ENCODE measurements at regions not wholly inside any gene's neighbourhood (a gene's known extent, or its start where the extent isn't known, plus 50 kb on each side); places are given as distances from the start of the nearest gene placed in this dataset.
"Not testable (repeated sequence)": the region's sequence is repeated elsewhere in the genome, so short reads cannot be mapped to it uniquely, and the experiment has no call there.

DNA sequence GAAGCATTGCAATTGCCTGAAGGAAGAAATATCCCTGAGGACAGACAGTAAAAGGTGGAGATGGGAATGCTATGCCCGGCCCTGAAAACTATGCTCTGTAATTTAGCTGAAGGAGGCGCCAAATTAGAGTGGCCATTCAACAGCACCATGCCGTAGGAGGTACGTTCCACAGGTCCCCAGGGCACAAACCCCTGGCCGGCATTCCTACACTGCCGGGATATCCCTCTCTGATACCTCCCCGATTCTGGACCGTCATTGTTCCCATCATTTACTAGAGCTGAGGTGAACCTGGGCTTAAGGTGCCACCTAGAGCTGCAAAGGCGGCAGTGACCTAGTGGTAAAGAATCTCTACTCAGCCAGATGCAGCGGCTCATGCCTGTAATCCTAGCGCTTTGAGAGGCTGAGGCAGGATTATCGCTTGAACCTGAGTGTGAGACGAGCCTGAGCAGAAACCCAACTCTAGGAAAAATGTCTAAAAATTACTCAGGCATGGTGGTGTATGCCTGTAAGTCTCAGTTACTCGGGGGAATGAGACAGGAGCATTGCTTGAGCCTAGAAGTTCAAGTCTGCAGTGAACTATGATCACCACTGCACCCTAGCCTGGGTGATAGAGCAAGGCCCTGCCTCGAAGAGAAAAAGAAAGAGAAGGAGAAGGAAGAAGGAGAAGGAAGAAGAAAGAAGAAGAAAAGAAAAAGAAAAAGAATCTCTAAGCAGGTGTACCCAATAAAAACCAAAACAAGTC is 53.0 kb upstream of the TNKS2 start:
- DNase-seq: no peak

DNA sequence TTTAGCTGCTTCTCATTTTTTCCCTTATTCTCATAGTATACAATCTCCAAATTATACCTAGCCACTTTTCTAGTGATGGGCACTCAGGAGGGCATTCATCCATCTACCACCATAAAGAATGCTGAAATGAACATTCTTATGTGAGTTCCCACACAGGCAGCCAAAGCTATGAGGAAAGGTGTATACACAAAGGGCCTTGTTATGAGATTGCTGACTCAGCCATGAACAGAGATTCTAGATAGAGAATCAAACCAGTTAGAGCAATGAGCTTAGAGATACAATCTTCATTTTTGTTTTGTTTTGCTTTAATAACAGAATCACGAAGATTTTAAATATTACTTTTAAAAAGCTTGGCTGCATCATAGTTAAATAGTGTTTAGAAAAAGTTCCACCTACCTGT is 54.8 kb upstream of the TNKS2 start:
- DNase-seq: no peak

DNA sequence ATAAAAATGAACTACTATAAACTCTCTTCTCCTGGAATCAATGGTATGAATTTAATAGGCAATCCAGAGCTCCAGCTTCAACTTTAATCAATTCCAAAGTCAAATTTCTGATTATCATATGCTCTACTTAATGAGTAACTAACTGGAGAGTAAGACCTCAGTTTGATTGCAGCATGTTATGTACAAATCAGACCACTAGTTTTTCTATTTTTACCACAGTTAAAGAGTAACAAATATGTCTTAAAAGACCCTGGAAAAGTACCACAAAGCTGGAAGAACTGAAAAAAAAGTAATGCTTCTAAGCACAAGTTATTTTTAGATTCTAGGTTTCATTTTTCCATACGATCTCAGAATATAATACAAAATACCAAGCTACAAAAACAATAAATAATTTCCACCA is 56.0 kb upstream of the TNKS2 start:
- no peak for DNase-seq

DNA sequence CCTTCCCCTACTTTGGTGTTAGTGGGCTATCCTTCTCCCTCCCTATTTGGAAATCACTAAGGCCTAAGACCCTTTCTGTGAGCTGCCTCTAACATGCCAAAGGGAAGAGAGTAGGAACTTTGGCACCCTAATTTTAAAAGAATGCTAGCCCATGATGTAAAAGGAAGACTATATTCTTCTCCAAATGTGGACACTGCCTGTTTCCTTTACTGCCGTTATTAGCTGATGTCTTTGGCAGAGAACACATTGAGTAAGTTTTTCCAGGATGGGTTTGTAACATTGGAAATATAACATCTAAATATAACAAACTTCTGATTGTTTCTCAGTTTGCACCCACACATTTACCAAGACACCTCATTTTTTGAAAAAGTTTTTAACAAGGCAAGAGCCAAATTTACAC is 56.9 kb upstream of the TNKS2 start:
- DNase-seq: no peak

DNA sequence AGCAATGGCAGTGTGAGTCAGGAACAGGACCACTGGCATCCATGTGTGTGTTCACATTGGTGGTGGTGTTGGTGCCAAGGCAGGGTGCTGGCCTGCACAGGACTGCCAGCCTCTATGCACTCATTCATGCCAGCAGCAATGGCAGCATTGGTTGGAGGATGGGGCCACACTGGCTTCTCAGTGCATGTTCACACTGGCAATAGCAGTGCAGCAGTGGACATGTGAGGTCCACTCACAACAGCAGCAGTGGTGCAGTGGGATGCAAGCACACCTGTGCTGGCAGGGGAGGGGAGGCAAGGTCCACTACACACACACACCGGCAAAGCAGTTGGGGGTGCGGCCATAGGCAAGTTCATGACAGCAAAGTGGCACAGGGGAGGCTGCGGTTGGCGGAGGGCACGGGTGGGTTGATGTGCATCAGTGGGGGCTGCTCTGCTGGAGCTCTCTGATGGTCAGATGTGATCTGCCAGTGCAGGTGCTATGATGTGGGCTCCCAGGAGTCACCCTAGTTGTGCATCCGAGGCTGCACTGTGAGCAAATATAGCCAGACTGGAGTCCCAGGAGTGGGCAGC is 57.8 kb upstream of the TNKS2 start:
- no peak for DNase-seq

DNA sequence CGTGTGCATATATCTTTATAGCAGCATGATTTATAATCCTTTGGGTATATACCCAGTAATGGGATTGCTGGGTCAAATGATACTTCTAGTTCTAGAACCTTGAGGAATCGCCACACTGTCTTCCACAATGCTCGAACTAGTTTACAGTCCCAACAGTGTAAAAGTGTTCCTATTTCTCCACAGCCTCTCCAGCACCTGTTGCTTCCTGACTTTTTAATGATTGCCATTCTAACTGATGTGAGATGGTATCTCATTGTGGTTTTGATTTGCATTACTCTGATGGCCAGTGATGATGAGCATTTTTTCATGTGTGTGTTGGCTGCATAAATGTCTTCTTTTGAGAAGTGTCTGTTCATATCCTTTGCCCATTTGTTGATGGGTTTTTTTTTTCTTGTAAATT is 66.0 kb upstream of the TNKS2 start:
- DNase-seq: not testable (repeated sequence)

DNA sequence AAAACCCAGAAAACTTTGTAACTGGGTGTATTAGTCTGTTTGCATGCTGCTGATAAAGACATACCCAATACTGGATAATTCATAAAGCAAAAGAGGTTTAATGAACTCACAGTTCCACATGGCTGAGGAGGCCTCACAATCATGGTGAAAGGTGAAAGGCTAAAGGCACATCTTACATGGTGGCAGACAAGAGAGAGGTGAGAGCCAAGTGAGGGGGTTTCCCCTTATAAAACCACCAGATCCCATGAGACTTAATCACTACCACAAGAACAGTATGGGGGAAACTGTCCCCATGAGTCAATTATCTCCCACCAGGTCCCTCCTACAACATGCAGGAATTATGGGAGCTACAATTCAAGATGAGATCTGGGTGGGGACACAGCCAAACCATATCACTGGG is 68.9 kb upstream of the TNKS2 start:
- not testable (repeated sequence) for DNase-seq

DNA sequence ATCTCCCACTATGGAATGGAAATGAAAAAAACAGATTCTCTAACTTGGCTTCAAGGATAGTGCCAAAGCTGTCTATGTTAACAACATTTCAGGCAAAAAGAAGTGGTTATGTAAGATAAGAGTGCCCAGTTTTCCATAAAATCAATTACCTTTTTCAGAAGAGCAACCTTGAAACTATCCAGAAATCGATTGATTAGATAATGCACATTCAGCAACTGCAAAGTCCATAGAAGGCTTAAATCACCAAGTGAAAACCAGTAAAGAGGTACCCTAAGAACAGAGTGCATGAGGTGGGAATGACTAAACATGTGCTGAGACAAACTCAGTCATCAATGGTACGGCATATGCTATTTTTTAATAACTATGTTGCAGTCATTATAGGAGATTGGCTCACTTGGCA is 71.9 kb upstream of the TNKS2 start:
- no peak for DNase-seq

DNA sequence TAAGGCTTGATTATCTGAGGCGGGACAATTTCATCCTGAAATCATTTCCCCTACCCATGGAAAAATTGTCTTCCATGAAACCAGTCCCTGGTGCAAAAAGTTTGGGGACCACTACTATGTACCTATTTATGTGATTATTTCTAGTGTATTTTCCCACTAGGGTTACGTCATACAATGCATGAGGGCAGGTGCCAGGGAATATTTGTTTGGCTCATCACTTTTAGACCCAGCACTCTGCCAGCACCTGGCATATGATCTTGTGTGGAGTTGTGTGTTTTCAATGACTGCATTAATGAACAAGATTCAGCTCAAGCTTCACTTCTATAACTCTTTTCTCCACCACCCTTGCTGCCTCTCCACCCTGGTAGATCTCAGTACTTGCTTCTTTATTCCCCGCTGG is 73.3 kb upstream of the TNKS2 start:
- DNase-seq: no peak

DNA sequence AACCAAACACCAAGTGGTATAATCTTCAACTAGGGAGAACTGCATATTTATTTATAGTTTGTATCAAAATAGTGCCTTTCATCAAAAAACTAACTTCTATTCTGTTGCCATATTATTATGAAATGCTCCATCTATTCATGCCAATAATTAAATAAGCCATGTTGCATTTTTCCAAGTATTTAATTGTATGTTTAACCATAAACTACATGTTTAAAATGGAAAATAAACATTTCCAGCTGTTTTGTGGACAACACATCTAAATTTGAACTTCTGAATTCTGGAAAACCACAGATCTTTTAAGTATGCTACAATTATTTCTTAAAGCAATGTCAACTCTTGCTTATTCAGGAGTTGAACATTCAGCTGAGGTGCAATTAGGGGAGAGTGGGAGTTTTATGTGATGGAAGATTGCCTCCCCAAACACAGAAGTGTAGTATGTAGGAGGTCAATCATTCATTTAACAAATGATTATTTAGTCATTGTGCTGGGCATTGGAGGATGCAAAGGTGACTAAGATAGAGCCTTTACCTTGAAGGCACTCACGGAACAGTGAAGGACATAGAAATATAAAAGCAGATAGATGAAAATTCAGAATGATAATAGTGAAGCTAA is 80.7 kb upstream of the PPP1R3C start:
- no peak for DNase-seq

DNA sequence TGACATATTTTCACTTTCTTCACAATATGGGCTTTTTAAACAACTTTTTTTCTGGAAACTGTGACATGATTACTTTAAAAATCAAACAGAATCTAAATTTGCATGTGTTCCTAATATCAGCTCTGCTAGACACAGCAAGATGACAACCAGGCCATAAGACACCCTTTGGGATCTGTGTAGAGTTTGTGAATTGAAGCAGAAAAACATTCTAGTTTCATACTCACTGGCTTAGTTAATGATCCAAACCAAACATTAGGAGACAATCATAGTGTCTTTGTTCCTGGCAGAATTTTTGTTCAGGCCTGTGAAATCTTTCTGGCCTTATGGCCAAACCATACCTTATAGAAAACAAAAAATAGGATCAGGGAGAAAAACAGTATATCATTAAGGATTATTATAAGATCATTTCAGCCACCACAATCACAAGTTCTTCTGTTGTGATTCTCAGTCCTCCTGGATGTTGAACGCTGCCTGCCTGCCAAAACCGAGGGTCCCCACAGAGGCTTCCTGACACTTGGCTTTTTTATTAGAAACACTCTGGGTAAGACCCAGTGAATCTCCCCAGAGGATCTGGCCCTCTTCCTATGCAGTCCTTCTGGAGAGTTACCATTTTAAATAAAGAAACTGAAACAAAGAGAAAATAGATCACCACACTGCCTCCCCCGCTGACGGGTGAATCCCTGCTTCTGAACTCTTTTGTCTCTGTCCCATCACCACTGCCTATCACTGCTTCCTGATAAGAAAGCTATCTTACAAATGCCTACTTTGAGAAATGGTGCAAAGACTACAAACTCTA is 79.2 kb upstream of the PPP1R3C start:
- no peak for DNase-seq

DNA sequence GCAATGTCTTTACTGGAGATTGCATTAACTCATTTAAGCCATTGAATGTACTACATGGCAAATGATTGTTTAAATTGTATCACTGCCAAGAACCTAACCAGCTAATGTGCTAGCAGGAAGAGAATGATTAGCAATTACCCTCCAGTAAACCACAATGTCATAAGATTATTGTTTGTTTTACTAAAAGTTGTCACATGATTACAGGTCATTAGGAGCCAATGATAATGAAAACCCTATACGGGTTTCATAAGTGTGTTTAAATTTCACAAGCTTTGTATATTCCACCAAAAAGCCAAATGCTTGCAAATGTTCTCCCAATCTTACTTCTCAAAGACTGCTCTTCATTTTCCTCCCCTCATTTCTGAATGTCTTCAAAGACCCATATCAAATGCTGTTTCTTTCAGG is 76.5 kb upstream of the PPP1R3C start:
- peak in 2 of 3 experiments; percentile 39 to 77 for DNase-seq

DNA sequence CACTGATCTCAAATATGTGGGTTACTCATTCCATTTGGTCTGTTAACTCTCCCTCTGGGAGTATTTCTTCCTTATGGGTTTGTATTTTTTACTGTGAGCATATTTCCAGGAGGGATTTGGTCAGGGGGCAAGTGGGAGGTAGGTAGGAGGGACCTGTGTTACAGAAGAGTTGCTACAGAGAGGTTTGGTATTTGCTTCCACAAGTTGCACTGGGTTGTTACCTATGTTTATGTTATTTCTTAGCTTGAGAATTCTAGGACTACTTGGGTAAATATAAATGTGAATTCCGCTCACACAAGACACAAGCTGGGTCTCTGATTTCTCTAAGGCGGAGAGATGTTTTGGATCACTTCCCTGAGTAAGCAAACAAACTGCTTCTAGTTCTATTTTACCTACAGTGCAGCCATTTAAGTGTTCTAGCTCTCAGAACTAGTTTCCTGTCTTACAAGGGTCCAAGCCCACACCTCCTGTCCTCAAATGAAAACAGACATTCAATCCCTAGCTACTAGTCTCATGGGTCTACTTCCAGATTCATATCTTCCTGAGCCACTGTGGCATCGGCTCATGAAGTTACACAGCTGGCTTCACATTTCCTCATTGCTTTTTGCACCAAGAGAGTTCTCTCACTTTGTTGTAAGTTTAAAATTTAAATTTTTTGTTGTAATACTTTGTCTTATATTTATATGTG is 75.4 kb upstream of the PPP1R3C start:
- no peak for DNase-seq

DNA sequence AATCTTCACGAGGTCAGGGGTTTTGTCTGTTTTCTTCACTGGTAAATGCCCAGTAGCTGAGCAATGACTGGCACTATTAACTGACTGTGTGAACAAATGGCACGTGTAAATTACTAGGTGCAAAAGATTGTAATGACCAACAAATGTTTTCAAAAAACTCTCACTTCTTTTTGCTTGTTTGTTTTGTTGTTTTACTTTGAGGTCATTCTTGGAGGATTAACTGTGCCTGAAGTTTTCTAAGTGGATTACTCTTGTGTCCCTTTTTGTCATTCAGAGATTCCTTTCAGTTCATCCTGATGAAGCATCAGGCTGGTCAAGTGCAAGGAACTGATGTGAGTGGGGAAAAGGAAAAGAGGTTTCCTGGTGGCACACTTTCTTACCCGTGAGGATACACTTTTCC is 74.4 kb upstream of the PPP1R3C start:
- DNase-seq: peak in 1 of 3 experiments; percentile 1

DNA sequence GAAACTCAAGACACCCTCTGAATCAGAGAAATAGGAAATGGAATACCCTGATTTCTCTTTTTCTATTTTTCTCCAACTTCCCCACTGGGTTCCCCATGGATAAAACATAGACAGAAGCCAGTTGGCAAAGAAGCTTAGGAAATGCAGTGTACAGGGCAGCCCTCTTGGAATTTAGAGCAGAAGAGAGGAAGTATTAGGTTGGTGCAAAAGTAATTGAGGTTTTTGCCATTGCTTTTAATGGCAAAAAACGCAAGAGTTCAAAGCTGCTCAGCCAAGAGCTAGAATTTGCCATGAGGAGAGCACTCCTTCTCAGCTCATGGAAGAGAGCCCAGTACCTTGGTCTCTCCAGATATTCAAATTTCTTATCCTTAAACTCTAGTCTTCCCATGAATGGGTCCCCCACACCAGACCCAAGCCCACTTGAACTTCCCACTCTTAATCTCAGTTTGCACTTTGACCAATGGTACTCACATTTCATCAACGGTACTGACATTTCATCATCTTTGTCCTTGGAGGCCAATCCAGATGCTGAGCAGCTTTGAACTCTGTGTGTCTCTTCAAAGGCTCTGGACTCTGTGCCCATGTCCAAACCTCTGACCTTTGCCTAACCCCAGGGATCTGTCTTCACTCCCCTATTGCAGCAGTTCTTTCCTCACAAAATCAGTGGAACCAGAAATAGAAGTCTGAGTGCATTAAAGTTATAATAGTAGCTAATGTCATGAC is 73.2 kb upstream of the PPP1R3C start:
- DNase-seq: peak in 1 of 3 experiments; percentile 1

DNA sequence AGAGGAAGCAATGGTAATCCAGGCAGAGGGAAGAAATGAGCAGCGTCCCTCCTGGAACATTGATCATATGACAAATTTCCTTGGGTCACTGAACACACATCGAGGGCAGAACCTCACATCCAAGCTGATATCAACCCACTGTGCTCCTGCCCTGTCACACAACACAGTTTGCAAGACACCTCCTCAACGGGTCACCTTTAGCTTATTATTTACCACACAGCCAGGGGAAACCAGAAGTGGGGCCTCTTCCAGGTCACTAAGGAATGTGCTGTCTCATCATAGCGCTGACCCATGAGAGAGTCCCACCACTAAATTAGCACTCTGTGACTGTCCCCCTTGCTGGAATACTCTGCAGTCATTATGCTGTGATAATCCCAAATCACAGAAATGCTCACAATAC is 69.7 kb upstream of the PPP1R3C start:
- DNase-seq: no peak

DNA sequence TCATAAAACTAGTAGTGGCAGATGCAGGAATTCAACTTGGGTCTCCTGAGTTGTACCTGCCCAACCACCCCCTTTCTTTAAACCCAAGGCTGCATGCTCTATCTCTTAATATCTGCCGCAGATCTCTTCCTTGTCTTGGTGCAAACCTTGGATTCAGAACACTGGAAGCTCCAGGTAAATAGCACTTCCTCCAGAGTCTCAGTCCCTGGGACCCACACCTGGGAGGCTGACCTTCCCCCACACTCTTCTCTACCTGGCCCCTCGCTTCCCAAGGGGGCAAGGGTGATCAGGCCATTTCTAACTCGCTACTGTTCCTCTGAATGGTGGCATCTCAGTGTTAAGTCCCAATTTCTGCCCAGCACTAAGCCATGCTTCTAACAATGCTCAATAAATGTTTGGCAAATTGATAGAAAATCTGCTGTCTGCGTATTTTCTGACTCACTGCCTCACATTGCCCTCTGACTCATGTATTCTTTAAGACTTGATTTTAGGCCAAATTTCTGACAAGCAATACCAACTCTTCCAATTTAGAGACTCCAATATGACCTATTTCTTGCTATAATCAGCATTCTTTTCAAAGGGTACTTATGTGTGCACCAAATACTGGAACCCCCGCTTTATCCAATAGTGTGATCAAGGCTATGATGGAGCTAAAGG is 68.0 kb upstream of the PPP1R3C start:
- DNase-seq: no peak

DNA sequence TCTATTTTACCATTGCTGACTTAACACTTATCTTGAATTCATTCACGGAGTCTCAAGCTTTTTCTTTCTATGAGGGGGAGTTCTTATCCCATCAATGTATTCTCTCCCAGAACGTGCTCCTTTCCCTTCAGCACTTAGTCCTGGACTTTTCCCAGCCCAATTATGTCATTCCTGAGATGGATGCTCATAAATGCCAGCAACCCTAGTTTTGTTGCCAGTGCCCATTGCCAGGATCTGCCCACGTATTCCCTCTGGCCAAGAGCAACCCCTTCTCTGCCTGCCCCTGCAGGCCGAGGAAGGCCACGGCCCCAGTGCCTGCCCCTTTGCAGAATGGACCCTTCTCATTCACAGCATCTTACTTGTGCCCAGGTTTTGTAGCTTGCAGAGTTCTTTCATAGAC is 67.4 kb upstream of the PPP1R3C start:
- DNase-seq: no peak

DNA sequence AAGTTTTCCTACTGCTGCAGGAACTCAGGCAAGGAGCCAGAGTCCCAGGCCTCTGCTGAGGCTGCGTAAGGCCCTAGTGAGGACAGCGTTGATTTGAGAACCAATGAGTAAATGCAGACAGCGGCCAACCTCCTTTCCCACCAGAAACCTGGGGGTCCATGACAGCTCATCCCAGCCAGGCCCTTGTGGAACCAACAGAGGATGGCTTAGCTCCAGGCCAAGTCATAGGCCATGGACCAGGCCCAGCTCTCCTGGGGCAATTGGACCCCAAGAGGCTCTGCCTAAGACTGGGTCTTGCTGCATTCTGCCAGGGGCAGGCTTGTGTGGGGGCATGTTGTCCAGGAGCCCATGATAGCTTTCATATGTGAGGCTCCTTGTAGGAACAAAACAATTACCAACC is 65.4 kb upstream of the PPP1R3C start:
- no peak for DNase-seq

DNA sequence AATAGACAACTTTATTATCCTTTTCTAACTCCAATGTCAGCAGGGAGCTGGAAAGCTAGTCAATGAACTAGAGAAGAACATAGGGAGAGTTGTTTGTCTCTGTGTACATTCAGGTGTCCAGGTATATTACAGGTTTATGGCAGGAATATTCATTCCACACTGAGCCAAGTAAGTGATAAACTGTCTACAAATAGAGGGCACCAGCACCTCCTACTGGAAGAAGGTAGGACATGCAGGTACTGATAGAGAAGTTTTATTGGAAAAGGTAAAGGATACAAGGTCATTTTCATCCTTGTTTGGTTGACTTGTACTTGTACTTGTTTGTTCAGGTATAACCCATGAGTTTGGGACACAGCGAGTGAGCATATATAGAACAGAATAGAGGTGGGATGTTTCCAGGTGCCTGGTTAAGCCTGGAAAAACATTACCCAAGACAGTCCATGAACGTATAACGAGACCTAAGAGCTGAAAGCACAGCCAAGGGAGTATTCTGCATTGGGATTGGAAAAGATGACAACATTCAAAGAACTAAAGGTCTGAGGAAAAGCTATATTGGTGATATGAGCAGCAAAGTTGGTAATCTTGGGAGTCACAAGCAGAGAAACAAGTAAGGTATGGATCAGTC is 61.4 kb upstream of the PPP1R3C start:
- peak in 2 of 3 experiments; percentile 25 to 29 for DNase-seq

DNA sequence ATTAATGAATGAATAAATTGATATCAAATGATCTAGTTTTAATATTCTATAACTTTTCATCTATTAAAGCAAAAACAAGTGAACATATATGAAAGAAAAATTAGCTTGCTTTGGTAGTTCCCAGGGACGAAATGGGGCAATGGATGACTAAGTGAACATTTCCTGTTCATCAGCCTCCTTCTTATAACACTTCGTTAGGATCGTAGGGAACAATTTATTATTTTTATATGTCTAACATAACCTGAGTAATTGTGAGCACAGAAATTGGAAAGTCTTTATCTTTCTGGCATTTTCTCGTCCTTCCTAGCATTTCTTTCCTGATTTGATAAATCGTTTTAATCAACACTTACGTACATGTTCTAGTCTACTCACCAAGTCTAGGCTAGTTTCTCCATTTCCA is 59.1 kb upstream of the PPP1R3C start:
- no peak for DNase-seq

Measured in NCI-H1417 (cell line).